ENCODE measurements at regions not wholly inside any gene's neighbourhood (a gene's known extent, or its start where the extent isn't known, plus 50 kb on each side); places are given as distances from the start of the nearest gene placed in this dataset.

DNA sequence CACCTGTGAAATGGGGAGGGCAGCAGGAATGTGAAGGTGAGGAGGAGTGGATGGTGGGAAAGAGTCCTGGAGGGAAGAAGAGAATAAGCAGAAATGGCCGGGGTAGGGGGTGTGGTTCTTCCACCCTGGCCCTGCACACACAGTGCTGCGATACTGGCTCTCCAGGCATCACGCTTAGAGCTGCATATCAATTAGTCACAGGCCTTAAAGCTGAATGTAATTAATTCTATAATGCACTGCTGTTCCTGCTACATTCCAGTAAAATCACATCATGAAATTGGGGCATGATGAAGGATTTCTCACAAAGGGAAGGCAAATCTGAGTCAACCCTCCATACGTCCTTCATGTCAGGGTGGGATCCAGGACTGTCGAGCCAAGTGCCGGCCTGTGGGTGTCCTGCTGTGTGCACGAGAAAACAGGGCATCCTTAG is 566.1 kb downstream of the BCL11B start:
- DNase-seq (ENCODE audit: low read depth in 2 of 3, low spot score in 1 of 3): no peak

DNA sequence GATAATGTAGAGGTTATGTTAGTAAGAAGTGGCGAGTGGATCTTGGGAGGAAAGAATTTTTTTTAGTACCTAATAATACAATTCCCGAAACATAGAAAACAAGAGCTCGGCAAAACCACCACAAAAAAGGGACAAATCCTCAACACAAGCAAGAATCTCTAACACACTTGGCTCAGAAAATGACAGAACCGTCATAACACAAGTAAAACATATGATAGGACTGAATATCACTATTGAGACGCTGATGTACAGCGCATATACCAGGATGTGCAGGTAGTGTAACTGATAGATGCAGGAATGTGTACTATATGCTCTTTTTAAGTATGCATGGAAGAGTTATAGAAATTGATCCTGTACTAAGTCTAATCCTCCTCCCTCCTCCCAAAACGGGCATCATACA is 564.5 kb downstream of the BCL11B start:
- DNase-seq (ENCODE audit: low read depth in 2 of 3, low spot score in 1 of 3): no peak

DNA sequence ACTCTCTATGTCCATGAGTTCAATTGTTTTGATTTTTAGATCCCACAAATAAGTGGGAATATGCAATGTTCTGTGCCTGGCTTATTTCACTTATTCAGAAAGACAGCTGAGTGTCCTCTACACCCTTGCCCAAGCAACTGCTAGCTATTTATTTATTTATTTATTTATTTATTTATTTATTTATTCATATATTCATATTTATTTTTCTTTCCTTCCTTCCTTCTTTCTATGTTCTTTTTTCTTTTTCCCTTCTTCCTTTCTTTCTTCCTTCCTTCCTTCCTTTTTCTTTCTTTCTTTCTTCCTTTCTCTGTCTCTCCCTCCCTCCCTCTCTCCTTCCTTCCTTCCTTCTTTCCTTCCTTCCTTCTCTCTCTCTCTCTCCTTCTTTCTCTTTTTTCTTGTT is 563.4 kb downstream of the BCL11B start:
- no peak for DNase-seq (ENCODE audit: low read depth in 2 of 3, low spot score in 1 of 3)

DNA sequence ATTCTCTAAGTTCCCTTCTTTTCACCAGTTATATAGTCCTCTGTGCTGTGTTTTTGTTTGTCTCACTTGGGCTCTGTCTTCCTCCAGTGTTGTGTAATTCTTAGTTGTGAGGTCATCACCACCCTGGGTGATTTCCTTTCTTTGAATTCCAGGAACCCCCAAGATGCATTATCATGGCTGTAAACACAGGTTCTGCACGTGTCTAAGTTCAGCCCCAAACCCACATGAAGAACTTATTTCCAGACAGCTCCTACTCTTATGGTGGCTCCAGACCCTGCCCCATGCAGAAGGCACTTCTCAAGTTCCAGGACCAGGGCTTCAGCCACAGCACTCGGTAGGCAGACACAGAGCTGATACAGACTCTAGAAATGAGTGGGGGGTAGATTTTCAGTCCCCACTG is 560.5 kb downstream of the BCL11B start:
- no peak for DNase-seq (ENCODE audit: low read depth in 2 of 3, low spot score in 1 of 3)

DNA sequence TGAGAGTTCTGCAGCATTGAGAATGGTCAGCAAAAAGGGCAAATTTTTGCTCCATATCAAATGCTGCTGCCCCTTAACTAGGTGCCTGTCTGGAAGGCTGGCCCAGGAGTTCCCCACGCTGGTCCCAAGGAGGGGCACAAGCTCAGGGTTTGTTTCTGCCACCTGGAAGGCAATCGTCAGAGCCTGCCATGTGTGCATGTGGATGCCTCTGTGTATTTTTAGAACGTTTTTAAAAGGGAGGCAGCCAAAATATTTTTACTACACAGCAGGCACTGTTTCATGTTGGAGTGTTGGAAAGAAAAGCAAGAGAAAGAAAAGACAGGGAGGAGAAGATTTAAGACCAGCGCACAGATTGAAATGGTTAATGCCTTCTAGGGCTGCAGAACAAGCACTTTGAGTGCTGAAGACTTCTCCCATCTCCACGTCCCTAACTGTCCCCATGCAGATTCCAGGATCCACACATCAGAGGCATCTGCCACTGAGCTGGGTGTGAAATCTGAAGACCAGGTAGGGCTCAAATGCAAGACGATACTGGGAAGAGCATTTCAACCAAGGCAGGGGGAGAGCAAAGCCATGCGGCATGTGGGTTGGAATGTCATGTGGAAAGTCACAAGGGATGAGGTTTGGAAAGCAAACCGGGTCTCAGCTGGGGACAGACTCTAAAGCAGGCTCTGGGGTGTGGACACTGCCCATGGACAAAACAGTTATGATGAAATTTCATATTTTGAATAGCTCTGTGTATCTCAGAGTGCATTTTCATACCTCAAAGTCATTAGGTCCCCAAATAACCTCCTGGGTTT is 557.2 kb downstream of the BCL11B start:
- no peak for DNase-seq (ENCODE audit: low read depth in 2 of 3, low spot score in 1 of 3)

DNA sequence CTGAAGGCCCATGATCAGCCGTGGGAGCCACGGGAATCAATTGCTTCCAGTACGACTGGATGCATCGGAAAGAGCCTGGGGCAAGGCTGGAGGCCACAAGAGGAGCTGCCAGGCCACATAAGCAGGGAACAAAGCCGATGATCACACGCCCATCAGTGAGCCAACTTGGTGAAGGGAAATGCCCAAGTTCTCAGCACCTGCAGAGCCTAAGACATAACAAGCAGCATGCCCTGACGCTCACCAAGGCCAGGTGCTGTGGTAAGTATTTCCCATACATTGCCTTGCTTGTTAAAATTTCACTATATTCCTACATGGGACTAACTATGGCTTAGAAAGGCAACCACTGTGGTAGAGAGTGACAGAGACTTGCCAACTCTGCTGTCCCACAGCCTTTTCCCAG is 555.9 kb downstream of the BCL11B start:
- DNase-seq (ENCODE audit: low read depth in 2 of 3, low spot score in 1 of 3): no peak

DNA sequence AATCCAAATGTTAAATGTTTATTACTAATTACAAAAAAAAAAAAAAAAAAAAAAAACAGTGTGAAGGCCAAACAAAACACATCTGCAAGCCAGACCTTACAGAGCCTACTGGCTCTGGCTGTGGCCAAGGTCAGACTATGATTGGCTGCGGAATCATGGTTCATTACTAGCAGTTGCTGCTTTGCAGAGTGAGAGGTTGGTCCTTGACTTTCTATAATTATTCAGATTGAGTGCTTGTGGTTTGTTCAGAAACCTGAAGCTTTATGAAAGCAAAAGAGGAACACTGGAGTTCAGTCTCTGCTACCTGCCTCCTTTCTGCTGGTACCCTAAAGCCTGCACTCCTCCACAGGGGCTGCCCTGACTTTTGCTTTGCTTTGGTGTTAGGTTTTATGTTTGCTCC is 550.9 kb downstream of the BCL11B start:
- DNase-seq (ENCODE audit: low read depth in 2 of 3, low spot score in 1 of 3): no peak

DNA sequence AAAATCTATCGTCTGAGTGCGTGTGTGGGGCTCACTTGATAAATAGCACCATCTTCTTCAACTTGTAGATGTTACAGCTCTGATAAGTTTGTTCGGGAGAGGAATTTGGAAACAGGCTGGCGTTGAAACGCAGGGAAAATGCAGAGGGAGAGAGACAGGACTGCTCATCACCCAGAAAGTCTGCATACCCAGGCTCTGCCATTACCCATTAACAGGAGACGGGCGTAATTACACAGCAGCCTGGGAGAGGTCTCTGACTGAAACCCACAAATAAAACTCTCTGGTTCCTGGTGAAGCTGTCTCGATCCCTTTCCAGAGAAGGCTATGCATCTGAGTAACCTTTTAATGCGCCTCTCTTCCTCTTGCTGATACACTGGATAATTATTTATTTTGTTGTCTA is 547.3 kb downstream of the BCL11B start:
- DNase-seq (ENCODE audit: low read depth in 2 of 3, low spot score in 1 of 3): no peak

DNA sequence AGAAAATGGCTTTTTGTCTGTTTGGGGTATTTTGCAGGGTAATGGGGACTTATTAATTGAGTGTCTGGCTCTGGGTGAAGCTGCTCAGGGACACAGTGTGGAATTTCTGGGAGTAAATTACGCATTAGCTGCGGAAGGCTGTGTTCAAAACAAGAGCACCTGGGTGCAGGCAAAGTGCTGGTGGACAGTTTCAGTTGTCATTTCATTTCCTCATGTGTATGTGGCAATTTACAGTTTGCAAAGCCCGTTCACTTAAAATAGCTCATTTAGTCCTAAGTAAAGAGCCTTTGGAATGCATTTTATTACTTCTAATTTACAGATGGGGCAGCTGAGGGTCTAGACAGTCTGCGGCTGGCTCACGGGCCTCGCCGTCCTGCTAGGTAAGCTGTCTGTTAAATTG is 546.8 kb downstream of the BCL11B start:
- DNase-seq (ENCODE audit: low read depth in 2 of 3, low spot score in 1 of 3): no peak

DNA sequence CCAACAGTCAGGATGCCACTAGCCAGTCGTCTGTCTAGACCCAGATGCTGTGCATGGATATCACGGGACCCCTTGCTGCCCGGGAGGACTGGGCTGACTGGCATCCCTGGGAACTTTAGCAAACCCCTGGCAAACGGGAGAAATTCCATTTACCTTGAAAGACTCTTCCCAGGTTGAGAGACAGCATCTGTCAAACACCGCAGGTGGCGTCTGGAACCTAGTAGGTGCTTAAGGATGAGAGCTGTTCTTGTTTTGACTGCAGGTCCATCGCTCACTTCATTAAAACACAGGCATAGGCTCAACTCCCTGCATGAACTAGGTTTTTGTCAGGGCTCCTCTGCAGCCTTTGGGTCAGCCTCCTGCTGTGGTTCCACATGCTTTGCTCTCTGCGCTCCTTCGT is 546.3 kb downstream of the BCL11B start:
- DNase-seq (ENCODE audit: low read depth in 2 of 3, low spot score in 1 of 3): no peak

DNA sequence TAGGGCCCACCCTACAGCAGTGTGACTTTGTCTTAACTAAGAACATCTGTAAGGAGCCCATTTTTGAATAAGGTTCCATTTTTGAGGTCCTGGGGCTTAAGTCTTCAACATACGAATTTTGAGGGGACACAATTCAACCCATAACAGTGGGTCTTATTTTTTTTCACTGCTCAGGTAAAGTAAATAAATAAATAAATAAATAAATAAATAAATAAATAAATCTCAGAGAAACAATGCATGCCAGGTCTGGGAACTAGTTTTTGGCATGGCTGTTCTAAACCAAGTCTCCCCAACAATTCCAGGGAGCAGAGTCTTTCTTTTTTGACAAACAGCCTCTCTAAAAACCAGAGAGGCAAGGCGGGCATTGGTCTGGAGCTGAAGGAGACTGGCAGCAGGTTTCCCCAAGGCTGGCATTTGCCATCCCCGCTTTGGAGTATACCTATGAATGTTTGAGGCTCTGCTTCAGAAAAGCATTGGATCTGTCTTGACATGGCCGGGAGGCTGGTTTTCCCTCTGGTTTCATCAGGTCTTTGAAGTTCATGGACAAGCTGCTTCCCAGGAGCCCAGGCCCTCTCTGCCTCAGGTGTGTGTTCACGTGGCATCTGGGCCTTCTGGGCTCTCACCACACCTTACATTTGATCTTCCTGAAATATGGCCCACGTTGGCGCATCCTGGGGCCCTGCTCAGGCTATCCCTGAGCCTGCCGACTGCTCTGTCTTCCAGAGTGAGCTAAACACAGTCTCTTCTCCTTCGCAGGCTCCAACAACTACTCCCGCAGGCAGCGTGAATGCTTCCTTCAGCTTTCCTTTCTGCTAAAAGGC is 545.2 kb downstream of the BCL11B start:
- no peak for DNase-seq (ENCODE audit: low read depth in 2 of 3, low spot score in 1 of 3)

DNA sequence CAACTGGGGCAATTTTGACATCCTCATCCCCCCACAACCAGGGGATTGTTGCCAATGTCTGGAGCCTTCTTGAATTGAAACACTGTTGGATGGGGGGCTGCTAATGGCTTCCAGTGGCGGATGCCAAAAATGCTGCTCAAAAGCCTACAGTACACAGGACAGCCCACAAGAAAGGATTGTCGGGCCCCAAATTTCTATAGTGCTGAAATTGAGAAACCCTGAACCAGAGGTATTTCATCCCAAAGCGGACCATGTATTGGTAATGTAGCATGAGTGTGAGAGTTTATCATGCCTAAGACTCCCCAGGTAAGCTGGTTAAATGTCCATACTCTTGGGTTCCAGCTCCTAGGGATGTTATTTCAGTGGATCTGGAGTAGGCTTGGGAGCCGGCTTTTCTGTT is 544.0 kb downstream of the BCL11B start:
- no peak for DNase-seq (ENCODE audit: low read depth in 2 of 3, low spot score in 1 of 3)

DNA sequence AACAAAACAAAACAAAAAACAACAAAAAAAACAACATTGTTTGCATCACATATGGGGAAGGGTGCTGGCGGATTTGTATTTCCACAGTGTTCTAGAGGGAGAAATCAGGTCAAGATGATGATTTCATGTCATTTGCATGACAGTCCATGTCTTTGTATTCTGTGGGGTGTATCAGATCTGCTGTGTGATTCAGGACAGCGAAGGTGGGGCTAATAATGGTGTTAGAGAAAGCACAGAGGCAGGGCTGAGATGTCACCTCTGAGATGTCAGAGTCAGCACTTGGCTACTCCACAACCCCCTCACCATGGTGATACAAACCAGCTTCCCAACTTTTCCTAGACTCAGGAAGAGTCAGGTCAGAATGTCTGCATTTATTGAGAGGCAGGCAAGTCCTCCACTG is 543.2 kb downstream of the BCL11B start:
- no peak for DNase-seq (ENCODE audit: low read depth in 2 of 3, low spot score in 1 of 3)

DNA sequence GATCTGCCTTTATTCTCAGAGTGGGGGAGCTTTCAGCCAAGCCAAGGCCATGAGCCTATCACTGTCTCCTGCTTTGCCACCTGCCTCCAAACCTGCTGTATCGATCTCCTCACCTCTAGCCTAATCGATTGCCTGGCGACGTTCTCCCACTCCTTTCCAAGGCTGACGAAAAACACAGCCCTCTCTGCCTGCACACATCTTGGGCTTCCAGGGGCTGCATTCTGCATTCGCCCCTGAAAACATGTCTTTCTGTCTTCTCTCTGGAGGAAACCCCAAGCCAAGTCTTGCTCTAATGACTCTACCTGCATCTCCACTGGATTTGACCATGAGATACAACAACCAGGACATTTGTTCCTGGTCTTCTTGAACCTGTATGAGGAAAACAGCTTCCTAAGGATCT is 540.7 kb downstream of the BCL11B start:
- DNase-seq (ENCODE audit: low read depth in 2 of 3, low spot score in 1 of 3): no peak

DNA sequence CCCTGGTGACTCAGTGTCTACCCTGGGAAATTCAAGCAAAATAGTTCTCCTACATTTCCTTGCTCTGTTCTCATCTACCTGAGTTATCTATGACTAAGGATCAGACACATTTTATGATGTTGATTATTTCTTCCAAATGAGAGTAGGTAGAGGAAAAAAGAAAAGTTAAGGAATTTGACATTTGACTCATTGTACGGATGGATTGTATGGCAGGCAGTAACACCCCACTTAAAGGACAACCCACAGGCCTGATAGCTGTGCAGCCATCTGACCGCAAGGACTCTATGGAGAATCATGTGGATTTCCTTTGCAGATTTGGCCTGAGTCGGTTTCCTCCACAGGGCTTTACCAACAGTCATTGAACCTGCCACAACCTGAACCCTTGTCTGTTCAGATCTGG is 540.3 kb downstream of the BCL11B start:
- DNase-seq (ENCODE audit: low read depth in 2 of 3, low spot score in 1 of 3): no peak

DNA sequence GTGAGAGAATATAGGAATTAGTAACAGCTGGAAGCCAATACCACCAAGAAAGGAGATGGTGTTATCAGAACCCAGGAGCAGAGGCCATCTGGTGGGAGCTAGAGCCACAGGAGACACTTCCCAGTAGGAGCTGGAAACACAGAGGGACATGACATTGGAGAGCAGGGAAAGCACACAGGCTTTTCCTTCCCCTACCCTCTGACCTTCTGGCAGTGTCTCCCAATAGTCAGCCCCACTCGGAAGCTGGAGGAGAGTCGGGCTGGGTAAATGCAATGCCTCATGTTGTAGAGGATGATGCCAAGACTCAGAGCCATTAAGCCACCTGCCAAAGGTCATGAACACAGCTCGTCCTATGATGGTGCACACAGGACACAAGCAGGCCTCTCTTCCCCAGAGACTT is 538.5 kb downstream of the BCL11B start:
- no peak for DNase-seq (ENCODE audit: low read depth in 2 of 3, low spot score in 1 of 3)

DNA sequence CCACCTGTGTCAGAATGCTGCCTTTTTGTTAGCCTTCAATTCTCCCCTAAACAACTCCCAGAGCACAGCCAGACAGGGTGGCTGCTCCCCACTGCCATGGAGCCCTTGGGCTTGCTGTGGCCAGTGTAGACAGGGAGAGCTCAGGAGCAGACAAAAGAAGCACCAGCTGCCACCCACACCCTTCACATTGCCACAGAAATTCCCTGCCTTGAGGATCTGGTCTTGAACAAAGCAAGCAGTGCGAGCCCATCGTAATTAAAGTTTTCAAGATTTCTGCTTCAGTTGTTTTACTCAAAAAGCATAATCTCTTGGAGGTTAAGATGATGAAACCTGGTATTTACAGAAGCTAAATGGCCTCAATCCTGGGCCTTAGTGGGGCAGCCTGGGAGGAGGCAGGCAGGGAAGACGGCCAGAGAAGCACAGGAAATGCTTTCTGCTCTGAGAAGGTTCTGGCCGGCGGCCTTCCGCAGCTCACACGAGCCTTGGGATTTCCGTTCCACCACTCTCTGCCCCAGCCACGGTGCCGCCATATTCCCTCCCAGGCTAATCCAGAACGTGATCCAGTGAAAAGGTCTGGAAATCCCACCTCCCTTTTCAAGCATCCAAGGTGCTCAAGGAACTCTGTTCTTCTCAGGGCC is 535.2 kb downstream of the BCL11B start:
- no peak for DNase-seq (ENCODE audit: low read depth in 2 of 3, low spot score in 1 of 3)

DNA sequence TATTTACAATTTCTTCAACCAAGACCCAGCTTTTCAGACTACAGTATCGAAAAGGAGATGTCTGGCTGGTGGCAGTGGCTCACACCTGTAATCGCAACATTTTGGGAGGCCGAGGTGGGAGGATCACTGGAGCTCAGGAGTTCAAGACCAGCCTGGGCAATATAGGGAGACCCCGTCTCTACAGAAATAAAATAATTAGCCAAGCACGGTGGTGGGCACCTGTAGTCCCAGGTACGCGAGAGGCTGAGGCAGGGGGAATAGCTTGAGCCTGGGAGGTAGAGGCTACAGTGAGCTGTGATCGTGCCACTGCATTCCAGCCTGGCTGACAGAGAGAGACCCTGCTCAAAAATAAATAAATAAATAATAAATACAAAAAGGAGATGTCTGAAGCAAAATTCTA is 530.5 kb downstream of the BCL11B start:
- no peak for DNase-seq (ENCODE audit: low read depth in 2 of 3, low spot score in 1 of 3)

DNA sequence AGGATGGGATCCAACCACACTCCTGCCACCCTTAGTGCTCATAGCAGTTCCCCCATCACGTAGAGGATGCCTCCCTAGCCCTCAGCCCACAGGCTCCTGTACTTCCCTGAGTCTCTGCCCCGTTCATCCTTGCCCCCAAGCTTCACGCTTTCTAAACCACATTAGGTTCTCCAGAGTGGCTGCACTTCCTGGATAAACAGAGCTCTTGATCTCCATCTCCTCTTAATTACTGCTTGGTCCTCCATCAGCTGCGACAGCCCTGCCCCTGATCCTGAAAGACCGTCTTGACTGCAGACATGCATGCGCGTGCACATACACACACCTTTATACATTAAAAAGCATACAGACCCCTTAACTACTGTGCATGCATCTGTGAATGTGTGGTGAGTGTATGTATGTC is 530.0 kb downstream of the BCL11B start:
- DNase-seq (ENCODE audit: low read depth in 2 of 3, low spot score in 1 of 3): no peak

DNA sequence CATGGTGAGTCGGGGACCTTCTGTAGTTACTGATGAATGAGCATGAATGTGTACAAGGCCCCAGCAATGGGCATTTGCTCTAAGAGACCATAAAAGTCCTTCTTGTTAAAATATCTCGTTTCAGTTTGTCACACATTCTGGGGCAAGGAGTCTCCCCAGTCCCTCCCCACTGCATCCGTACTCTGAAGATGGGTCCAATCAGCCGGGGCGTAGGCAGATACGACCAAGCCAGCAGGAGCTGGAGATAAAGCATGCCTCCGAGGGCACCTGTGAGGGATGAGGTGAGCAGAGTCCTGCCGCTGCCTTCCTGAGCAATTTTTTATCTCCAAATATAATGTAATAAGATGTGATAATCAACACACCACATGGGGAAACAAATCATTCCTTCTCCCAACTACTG is 528.5 kb downstream of the BCL11B start:
- no peak for DNase-seq (ENCODE audit: low read depth in 2 of 3, low spot score in 1 of 3)

DNA sequence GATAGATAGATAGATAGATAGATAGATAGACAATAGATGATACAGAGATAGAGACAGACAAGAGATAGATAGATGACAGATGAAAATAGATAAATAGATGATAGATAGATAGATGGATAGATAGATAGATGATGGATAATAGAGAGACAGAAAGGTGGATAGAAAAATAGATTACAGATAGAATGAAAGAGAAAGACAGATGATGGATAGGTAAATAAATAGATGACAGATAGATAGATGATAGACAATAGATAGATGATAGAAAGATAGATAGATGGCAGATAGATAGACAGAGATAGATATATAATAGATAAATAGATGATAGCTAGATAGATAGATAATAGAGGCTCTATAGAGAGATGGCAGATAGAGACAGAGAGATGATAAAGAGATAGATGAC is 523.0 kb downstream of the BCL11B start:
- DNase-seq (ENCODE audit: low read depth in 2 of 3, low spot score in 1 of 3): no peak

DNA sequence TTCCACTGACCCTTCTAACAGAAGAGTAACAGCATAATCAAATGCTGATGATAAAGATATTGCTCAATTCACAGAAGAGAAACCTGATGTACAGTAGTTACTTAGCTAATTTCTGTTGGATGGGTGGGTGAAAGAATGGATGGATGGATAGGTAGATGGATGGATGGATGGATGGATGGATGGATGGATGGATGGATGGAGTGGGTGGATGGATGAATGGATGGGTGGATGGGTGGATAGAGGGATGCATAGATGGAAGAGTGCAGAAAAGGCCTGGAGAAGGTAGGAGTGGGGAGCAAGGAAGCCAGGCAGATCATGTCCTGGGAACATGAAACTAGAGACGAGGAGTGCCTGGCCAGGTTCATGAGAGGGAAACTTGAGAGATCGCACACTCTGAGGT is 520.9 kb downstream of the BCL11B start:
- no peak for DNase-seq (ENCODE audit: low read depth in 2 of 3, low spot score in 1 of 3)

Measured in stimulated activated CD4-positive, alpha-beta T cell treated with anti-CD3 and anti-CD28 coated beads, Interleukin-12 subunit alpha, Interleukin-12 subunit beta, amount 100 ng/mL, for 48 hours (primary cell).